Neural progenitor cell (in vitro differentiated cells): ENCODE measurements at regions not wholly inside any gene's neighbourhood (a gene's known extent, or its start where the extent isn't known, plus 50 kb on each side); places are given as distances from the start of the nearest gene placed in this dataset.

ENCODE experiments used
- EZH2 ChIP-seq: fragments of 200-600 bp; sonication (generic); IDR thresholded peaks from 2 replicates; pipeline ENCODE4 v1.6.1; 2017; ENCODE audit warnings: antibody characterized with exemption, mild to moderate bottlenecking, moderate library complexity
- EZH2phosphoT487 ChIP-seq: fragments of 200-600 bp; sonication (generic); IDR thresholded peaks from 2 replicates; pipeline ENCODE4 v1.6.1; 2017; ENCODE audit warnings: antibody characterized with exemption
- TF ChIP-seq, protein P1 (sequence below): fragments of 200-600 bp; sonication (generic); IDR thresholded peaks from 2 replicates; pipeline ENCODE4 v1.5.1; 2017; ENCODE audit warnings: antibody characterized with exemption, mild to moderate bottlenecking

DNA sequence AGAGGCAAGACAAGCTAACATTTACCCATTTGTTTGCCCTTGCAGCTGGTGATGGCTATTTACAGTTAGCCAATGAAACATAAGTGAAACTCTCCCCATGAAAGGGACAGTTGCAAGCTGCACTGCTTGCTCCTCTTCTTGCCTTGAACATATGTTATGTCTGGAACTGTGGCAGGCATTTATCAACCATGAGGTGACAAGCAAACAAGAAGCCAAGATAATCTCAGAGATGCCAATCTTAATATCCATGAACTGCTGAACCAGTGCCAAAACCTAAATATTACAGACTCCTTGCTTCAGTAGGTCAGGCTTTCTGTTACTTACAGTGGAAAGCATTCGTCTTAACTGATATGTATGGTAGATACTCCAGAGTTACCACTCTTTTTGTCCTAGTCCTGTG, 133.4 kb downstream of the ACTBL2 start:
- TF ChIP-seq, protein P1, sequence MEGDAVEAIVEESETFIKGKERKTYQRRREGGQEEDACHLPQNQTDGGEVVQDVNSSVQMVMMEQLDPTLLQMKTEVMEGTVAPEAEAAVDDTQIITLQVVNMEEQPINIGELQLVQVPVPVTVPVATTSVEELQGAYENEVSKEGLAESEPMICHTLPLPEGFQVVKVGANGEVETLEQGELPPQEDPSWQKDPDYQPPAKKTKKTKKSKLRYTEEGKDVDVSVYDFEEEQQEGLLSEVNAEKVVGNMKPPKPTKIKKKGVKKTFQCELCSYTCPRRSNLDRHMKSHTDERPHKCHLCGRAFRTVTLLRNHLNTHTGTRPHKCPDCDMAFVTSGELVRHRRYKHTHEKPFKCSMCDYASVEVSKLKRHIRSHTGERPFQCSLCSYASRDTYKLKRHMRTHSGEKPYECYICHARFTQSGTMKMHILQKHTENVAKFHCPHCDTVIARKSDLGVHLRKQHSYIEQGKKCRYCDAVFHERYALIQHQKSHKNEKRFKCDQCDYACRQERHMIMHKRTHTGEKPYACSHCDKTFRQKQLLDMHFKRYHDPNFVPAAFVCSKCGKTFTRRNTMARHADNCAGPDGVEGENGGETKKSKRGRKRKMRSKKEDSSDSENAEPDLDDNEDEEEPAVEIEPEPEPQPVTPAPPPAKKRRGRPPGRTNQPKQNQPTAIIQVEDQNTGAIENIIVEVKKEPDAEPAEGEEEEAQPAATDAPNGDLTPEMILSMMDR: no peak
- no peak for TF ChIP-seq EZH2
- no peak for TF ChIP-seq EZH2phosphoT487
